GM18508 (cell line): ENCODE measurements at regions not wholly inside any gene's neighbourhood (a gene's known extent, or its start where the extent isn't known, plus 50 kb on each side); places are given as distances from the start of the nearest gene placed in this dataset.
"Not testable (repeated sequence)": the region's sequence is repeated elsewhere in the genome, so short reads cannot be mapped to it uniquely, and the experiment has no call there.

Source experiments
- ATAC-seq: cut with Tn5 transposase; IDR thresholded peaks from one replicate; pipeline ENCODE4 v1.9.1; 2021; ENCODE audit warnings: moderate number of reproducible peaks; ENCODE audit not compliant: insufficient read depth, unreplicated experiment

GRCh38 chr10:80855348-80855971, 317.8 kb downstream of the SH2D4B start:
- ATAC-seq = no peak

DNA sequence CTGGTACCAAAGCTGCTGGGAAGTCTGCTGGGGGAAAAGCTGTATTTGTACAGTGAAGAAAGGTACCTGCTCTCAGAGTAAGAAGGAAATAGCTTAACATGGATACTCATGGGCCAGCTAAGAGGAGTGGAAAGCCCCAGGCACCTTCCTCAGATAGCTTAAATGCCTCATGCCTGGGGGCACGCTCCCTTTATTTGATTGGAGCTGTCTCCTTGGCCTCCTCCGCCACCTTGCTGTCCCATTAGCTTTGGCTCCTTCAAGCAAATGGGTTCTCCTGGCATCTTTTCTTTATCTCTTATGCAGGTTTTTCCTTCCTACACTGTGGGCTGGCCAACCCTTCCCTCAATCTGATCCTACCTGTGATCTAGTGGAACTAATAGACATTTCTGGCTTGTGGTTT, 318.5 kb downstream of the SH2D4B start:
- ATAC-seq = no peak

DNA sequence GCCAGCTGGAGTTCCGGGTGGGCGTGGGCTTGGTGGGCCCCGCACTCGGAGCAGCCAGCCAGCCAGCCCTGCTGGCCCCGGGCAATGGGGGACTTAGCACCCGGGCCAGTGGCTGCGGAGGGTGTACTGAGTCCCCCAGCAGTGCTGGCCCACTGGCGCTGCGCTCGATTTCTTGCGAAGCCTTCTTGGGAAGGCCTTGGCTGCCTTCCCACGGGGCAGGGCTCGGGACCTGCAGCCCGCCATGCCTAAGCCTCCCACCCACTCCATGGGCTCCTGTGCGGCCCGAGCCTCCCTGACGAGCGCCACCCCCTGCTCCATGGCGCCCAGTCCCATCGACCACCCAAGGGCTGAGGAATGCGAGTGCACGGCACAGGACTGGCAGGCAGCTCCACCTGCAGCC, 321.6 kb downstream of the SH2D4B start:
- not testable (repeated sequence) for ATAC-seq

GRCh38 chr10:80860719-80861118, 323.0 kb downstream of the SH2D4B start:
- ATAC-seq = no peak

- no peak for ATAC-seq
Observed at GRCh38 chr10:80861882-80862281, 324.2 kb downstream of the SH2D4B start.

GRCh38 chr10:80870282-80870681, 332.6 kb downstream of the SH2D4B start:
- no peak for ATAC-seq

GRCh38 chr10:80871083-80871482, 333.4 kb downstream of the SH2D4B start:
- ATAC-seq = peak; percentile 57

DNA sequence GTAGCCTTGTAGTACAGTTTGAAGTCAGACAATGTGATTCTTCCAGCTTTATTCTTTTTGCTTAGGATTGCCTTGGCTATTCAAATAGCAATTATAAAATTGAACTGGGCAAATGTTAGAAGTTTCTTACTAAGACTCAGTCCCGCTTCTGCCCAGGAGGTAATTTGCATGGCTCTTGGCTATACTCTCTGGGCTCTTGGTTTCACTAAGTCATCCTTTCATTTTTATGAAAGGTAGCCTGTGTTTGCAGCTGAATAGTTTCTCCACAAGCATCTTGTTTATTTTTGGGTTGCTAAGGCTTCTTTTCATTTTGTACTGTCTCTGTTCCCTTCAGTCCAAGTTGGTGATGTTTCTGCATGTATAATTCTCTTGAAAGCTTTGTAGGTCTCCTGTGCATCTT, 340.6 kb downstream of the SH2D4B start:
- no peak for ATAC-seq

- no peak for ATAC-seq
Observed at GRCh38 chr10:80890146-80890545, 352.4 kb downstream of the SH2D4B start.

GRCh38 chr10:80893256-80893655, 355.6 kb downstream of the SH2D4B start:
- no peak for ATAC-seq

DNA sequence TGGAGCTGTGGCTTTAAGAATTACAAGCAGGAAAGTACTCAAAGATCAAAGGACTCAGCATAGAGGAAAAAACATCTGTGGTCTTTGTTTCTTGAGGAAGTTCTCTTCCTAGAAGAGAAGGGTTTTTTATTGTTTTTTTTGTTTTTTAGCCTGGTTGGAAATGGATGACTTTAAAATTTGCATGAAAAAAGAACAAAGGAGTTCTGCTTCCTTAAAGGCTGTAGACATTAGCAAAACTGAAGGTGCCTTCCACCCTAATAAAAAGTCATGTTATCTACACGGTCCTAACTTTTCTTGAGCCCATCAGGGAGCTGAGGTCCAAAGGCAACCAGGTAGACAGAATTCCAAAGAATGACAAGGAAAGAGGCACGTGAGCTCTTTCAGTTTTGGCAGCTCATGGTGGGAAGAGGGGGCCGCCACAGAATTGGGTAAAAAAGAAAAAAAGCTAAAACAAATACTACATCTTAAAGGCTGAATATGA, 356.6 kb downstream of the SH2D4B start:
- ATAC-seq = no peak

DNA sequence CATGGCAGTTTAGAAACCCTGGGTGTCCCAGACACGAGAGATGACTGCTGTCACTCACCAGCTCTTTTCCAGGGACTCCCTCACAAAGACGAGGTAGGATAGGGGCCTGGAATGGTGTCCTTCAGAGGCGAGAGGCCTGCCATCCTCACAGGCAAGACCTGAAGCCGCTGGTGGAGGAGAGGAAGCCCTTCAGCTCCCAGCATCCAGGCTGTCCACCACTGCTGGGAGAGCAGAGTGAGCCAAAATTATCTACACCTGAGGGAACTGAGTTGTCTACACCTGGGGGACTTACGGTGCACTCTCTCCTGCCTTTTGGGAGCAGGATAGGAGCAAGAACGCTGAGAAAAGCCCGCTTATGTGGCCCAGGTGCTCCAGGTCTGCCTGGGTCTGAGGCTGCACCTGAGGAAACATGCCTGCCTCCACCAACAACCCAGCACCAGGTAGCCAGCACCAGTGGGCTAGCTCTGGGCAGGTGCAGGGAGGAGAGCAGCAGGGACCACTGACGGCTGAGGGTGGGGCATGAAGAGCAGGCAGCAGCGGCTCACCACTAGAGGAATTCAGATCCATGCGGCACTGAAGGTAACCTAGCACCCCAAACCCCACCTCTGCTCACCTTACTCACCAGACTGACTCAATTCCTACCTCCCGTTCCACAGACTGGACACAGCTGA, 357.2 kb downstream of the SH2D4B start:
- ATAC-seq = no peak

- ATAC-seq = no peak
Observed at GRCh38 chr10:80896076-80896475, 358.4 kb downstream of the SH2D4B start.

- ATAC-seq = no peak
Observed at GRCh38 chr10:80896959-80897358, 359.3 kb downstream of the SH2D4B start.

DNA sequence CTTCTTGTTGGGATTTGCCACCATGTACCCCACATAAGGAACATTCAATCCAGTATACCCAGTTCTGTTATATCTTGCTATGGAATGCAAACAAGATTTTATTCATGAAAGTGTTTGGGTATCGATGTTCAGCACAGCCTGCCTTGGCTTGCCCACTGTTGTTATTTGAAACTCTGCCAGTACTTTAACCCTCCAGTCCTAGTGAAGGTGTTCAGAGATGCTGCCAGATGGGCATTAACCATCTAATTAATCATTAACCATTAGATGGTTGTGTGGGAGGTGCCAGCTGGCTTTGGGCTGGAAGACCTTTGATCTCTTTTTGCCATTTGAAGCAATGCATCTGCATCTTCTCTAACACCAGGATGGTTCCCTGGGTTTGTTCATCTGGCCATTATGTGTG, 363.0 kb downstream of the SH2D4B start:
- no peak for ATAC-seq

GRCh38 chr10:80908611-80909010, 370.9 kb downstream of the SH2D4B start:
- no peak for ATAC-seq

DNA sequence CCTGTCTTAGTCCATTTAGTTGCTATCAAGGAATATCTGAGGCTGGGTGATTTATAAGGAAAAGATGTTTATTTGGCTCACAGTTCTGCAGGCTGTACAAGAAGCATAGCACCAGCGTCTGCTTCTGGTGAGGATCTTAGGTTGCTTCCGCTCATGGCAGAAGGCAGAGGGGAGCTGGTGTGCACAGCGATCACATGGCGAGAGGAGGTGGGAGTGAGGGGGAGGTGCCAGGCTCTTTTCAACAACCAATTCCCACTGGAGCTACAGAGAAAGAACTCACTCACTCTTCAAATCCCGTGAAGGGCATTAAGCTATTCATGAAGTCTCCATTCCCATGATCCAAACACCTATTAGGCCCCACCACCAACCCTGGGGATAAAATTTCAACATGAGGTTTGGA, 371.6 kb downstream of the SH2D4B start:
- no peak for ATAC-seq

DNA sequence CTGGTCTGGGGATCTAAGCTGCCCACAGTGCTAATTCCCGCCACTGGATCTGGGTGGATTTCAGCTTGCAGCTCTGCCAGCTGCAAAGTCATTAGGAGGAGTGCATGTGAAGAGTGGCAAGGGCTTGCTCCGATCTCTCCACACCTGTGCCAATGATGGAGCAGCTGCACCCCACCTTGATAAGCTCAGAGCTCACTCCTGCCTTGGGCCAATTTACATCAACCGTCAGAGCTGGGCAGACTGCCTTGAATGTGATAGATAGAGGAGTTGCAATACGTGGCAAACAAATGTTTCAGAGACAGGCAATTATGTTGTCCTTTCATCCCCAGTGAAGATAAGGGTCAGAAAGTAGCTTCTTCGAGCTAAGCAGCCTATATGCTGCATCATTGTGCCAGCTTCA, 379.9 kb downstream of the SH2D4B start:
- ATAC-seq = no peak

DNA sequence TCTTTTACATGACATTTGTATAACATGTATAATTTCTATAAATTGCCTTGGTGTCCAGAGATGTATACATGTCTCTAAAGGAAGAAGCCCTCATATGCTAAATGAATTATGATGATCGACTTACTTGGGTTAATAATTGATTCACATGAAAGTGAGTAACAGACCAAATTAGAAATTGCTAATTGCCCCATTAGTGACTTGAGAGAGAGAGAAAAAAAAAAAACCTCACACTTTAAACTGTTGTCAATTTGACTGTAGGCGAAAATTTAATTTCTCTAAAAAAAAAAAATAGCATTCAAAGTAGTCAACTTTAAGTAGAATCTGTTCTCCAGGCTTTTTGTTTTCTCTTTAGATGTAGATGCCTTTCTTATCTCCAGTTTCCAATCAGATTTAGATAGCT, 383.3 kb downstream of the SH2D4B start:
- no peak for ATAC-seq

DNA sequence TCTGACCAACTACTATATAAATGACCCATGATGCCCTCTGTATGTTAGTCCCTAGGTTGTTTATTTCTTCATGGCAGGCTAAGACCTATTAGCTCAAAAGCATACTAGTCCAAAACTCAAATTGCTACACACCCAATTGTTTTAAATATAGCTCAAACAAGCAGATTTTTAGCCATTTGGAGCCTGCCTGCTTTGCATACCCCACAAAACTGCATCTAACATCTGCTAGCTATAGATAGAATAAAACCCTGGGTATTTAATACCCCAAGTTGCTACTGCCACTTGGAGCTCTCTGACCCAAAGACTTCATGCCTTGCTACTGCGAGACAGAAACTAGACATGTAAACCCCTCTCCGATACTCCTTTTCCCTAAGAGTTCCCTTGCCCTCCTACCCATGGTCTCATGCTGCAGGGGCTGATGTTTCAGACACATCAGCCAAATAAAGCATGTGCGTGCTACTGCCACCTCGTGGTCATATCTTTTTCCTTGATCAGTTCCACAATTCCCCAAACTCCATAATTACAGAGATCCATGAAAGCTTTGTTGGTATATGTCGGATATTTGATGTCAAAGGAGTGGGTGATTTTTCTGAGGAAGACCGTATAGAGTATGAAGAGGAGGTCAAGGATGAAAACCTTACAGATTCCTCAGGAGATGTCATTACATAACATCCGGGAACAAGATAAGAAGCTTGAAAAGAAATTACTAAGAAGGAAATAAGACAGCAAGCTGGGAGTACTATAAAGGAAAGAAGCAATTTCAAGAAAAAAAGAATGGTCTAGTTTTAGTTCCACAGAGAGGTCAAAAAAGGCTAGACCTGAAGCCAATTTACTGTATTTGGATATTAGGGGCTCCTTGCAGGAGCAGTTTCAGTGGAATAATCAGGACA, 386.6 kb downstream of the SH2D4B start:
- ATAC-seq = no peak

GRCh38 chr10:80927419-80928078, 389.8 kb downstream of the SH2D4B start:
- ATAC-seq = no peak
